ENCODE measurements at regions not wholly inside any gene's neighbourhood (a gene's known extent, or its start where the extent isn't known, plus 50 kb on each side); places are given as distances from the start of the nearest gene placed in this dataset.

DNA sequence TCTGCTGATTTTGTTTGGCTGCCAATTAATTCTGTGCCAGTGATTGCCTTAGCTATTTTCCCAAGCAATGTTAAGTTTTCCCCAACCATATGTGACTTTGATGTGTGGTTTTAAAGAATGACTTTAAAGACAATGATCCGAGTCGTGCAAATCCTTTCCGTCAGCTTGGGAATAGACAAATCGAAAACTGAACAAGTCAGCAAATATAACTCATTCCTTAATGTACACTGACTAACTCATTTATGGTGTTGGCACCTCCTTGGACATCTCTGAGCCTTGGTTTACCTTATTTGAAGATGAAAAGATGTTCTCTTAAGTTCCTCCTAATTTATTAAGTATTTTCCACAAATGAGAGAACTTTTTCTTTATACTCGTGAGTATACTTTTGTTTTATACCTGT is 249.4 kb upstream of the SLCO3A1 start:
- intact Hi-C loops (cut with micrococcal nuclease), result no loop called here
- no peak overlapping the region for H2AFZ ChIP-seq (ENCODE audit: low read length)
- H3K9me2 ChIP-seq (replicated peaks; ENCODE audit: low read length), result no peaks in the 10 kb centered on the region
- H3K4me2 ChIP-seq (ENCODE audit: low read length), result no peak overlapping the region
- no peaks in the 10 kb centered on the region for H4K20me1 ChIP-seq (ENCODE audit: low read length)
- no peaks in the 10 kb centered on the region for H3F3A ChIP-seq (ENCODE audit: low read length, unreplicated experiment)
- no peaks in the 10 kb centered on the region for H3K9me3 ChIP-seq (ENCODE audit: low read length)
- no peak overlapping the region for H3K9ac ChIP-seq (ENCODE audit: low read length)
- no peak overlapping the region for H3K4me3 ChIP-seq (ENCODE audit: low read length)
- H3K79me2 ChIP-seq (ENCODE audit: low read length), result no peaks in the 10 kb centered on the region
- BruUV-seq (replicated peaks), result no TSS peak
- no peak overlapping the region for H3K27ac ChIP-seq (ENCODE audit: low read length)
- peaks cover 18% of the 10 kb centered on the region for H3K27me3 ChIP-seq (ENCODE audit: low read length)
- TF ChIP-seq EZH2 (IDR thresholded peaks at IDR 0.05; ENCODE audit: low read length, unreplicated experiment) (no peak), EZH2phosphoT487 (IDR thresholded peaks at IDR 0.05; ENCODE audit: borderline replicate concordance, low read length) (no peak)
- TF ChIP-seq, protein P1, sequence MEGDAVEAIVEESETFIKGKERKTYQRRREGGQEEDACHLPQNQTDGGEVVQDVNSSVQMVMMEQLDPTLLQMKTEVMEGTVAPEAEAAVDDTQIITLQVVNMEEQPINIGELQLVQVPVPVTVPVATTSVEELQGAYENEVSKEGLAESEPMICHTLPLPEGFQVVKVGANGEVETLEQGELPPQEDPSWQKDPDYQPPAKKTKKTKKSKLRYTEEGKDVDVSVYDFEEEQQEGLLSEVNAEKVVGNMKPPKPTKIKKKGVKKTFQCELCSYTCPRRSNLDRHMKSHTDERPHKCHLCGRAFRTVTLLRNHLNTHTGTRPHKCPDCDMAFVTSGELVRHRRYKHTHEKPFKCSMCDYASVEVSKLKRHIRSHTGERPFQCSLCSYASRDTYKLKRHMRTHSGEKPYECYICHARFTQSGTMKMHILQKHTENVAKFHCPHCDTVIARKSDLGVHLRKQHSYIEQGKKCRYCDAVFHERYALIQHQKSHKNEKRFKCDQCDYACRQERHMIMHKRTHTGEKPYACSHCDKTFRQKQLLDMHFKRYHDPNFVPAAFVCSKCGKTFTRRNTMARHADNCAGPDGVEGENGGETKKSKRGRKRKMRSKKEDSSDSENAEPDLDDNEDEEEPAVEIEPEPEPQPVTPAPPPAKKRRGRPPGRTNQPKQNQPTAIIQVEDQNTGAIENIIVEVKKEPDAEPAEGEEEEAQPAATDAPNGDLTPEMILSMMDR (conservative IDR thresholded peaks at IDR 0.05; ENCODE audit: low read depth, low read length), result no peak
- DNase-seq, result no peak
- no peaks in the 10 kb centered on the region for H3K36me3 ChIP-seq (ENCODE audit: low read depth, low read length)
- no peak for ATAC-seq
- ChIA-PET POLR2A (ENCODE audit: unreplicated experiment) (no interaction called here), CTCF (no interaction called here)
- H3K4me1 ChIP-seq (ENCODE audit: insufficient read depth, low read length), result no peaks in the 10 kb centered on the region

DNA sequence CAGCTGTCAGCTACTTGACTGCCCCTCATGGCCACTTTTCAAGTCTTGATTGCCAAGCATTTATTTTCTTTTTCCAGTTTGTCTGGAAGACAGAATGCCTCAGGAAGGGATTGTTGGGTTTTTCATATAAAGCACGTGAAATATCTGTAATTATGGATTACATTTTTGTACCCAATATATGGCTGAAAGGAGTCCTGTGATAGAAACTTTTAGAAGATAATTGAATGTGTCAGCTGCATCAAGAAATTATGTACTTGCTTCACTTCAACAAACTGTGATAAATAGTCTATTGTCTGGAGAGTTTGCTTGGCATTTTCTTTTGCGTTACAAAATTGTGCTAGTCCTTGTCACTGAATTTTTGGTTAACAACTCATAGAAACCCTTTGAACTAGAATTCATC is 247.9 kb upstream of the SLCO3A1 start:
- H3K36me3 ChIP-seq (ENCODE audit: low read depth, low read length), result no peaks in the 10 kb centered on the region
- H3K4me1 ChIP-seq (ENCODE audit: insufficient read depth, low read length), result no peaks in the 10 kb centered on the region
- no peak overlapping the region for H3K9ac ChIP-seq (ENCODE audit: low read length)
- ChIA-PET CTCF (no interaction called here), POLR2A (ENCODE audit: unreplicated experiment) (no interaction called here)
- ATAC-seq (no peak), DNase-seq (no peak)
- H3K27ac ChIP-seq (ENCODE audit: low read length), result no peak overlapping the region
- H3K79me2 ChIP-seq (ENCODE audit: low read length), result no peaks in the 10 kb centered on the region
- no peaks in the 10 kb centered on the region for H4K20me1 ChIP-seq (ENCODE audit: low read length)
- TF ChIP-seq, protein P1 (conservative IDR thresholded peaks at IDR 0.05; ENCODE audit: low read depth, low read length), result no peak
- TF ChIP-seq EZH2 (IDR thresholded peaks at IDR 0.05; ENCODE audit: low read length, unreplicated experiment), result no peak
- no peak for TF ChIP-seq EZH2phosphoT487 (IDR thresholded peaks at IDR 0.05; ENCODE audit: borderline replicate concordance, low read length)
- no TSS peak for BruUV-seq (replicated peaks)
- H3F3A ChIP-seq (ENCODE audit: low read length, unreplicated experiment), result no peaks in the 10 kb centered on the region
- intact Hi-C loops (cut with micrococcal nuclease), result no loop called here
- no peak overlapping the region for H2AFZ ChIP-seq (ENCODE audit: low read length)
- H3K4me2 ChIP-seq (ENCODE audit: low read length), result no peak overlapping the region
- H3K9me3 ChIP-seq (ENCODE audit: low read length), result no peaks in the 10 kb centered on the region
- H3K27me3 ChIP-seq (ENCODE audit: low read length), result peaks cover 30% of the 10 kb centered on the region
- H3K4me3 ChIP-seq (ENCODE audit: low read length), result no peak overlapping the region
- H3K9me2 ChIP-seq (replicated peaks; ENCODE audit: low read length), result no peaks in the 10 kb centered on the region

DNA sequence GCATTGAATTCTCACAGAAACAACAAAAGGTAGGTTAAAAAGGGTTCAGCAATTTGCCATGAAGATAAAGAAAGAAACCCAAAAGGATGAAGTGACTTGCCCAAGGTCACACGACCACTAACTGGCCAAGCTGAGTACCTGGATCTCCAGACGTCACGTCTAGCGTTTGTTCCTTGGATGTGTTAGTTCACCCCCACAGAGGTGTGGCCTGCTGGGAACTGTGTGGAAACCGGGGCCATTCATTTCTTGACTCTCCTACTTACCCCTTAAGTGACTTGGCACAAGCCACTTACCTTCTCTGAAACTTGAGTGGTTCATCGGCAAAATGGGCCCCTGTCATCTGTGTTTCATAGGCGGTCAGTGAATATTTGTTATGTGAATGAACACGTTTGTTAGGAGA is 244.3 kb upstream of the SLCO3A1 start:
- Histone ChIP-seq H3K27ac (ENCODE audit: low read length) (no peak overlapping the region), H3F3A (ENCODE audit: low read length, unreplicated experiment) (no peaks in the 10 kb centered on the region), H3K4me2 (ENCODE audit: low read length) (no peak overlapping the region), H3K9me2 (replicated peaks; ENCODE audit: low read length) (no peaks in the 10 kb centered on the region), H4K20me1 (ENCODE audit: low read length) (no peaks in the 10 kb centered on the region), H3K79me2 (ENCODE audit: low read length) (no peaks in the 10 kb centered on the region), H2AFZ (ENCODE audit: low read length) (no peak overlapping the region), H3K9ac (ENCODE audit: low read length) (no peak overlapping the region), H3K4me1 (ENCODE audit: insufficient read depth, low read length) (no peaks in the 10 kb centered on the region), H3K4me3 (ENCODE audit: low read length) (no peak overlapping the region), H3K27me3 (ENCODE audit: low read length) (peaks cover 30% of the 10 kb centered on the region), H3K9me3 (ENCODE audit: low read length) (no peaks in the 10 kb centered on the region), H3K36me3 (ENCODE audit: low read depth, low read length) (no peaks in the 10 kb centered on the region)
- BruUV-seq (replicated peaks), result no TSS peak
- TF ChIP-seq EZH2phosphoT487 (IDR thresholded peaks at IDR 0.05; ENCODE audit: borderline replicate concordance, low read length) (no peak), EZH2 (IDR thresholded peaks at IDR 0.05; ENCODE audit: low read length, unreplicated experiment) (no peak)
- TF ChIP-seq, protein P1 (conservative IDR thresholded peaks at IDR 0.05; ENCODE audit: low read depth, low read length), result no peak
- ATAC-seq (no peak), DNase-seq (no peak)
- intact Hi-C loops (cut with micrococcal nuclease), result no loop called here
- POLR2A ChIA-PET (ENCODE audit: unreplicated experiment), result no interaction called here
- CTCF ChIA-PET, result no interaction called here
